Astrocyte of the cerebellum (primary cell): ENCODE measurements at regions not wholly inside any gene's neighbourhood (a gene's known extent, or its start where the extent isn't known, plus 50 kb on each side); places are given as distances from the start of the nearest gene placed in this dataset.

Experiments used
- DNase-seq: peaks from one replicate; pipeline ENCODE4 v3.0.0-alpha.2; 2011; ENCODE audit warnings: low read depth
- H3K4me3 ChIP-seq: 2 replicates; pipeline ENCODE4 v1.5.1; 2011; ENCODE audit warnings: mild to moderate bottlenecking, low read depth, low read length, moderate library complexity
- CTCF ChIP-seq: IDR thresholded peaks from 2 replicates; pipeline ENCODE4 v1.5.1; 2012; ENCODE audit warnings: low read length, low read depth, moderate library complexity, mild to moderate bottlenecking; ENCODE audit errors: missing control alignments
- in situ Hi-C: cut with HindIII; loops from 2 replicates; pipeline ENCODE4 v1.10.0; 2017; ENCODE audit warnings: low sequenced_read_pairs

GRCh38 chr12:77151030-77151429 is 85.7 kb upstream of the E2F7 start:
- TF ChIP-seq CTCF: no peak
- no peak for DNase-seq
- in situ Hi-C loops: loop anchor here (25.0 kb wide), 1 partner anchor 536 kb away; no protein-coding TSS in a partner anchor
- no peak overlapping the region for H3K4me3 ChIP-seq

- TF ChIP-seq CTCF: no peak
- in situ Hi-C loops: no loop called here
- peak; percentile 53 for DNase-seq
- no peak overlapping the region for H3K4me3 ChIP-seq
Measured at GRCh38 chr12:77133566-77133965, 68.2 kb upstream of the E2F7 start.

GRCh38 chr12:77131977-77132490 is 66.7 kb upstream of the E2F7 start:
- H3K4me3 ChIP-seq: no peak overlapping the region
- TF ChIP-seq CTCF: no peak
- in situ Hi-C loops: no loop called here
- DNase-seq: no peak

GRCh38 chr12:77130193-77130592 is 64.8 kb upstream of the E2F7 start:
- TF ChIP-seq CTCF: no peak
- DNase-seq: no peak
- in situ Hi-C loops: no loop called here

GRCh38 chr12:77124767-77125166 is 59.4 kb upstream of the E2F7 start:
- no peak for TF ChIP-seq CTCF
- H3K4me3 ChIP-seq: no peak overlapping the region
- peak; percentile 15 for DNase-seq
- in situ Hi-C loops: no loop called here

More at GRCh38 chr12:77130193-77130592, 64.8 kb upstream of the E2F7 start:
- no peak overlapping the region for H3K4me3 ChIP-seq

- no peak overlapping the region for H3K4me3 ChIP-seq
- no peak for DNase-seq
- TF ChIP-seq CTCF: no peak
- in situ Hi-C loops: no loop called here
Measured at GRCh38 chr12:77122661-77123060, 57.3 kb upstream of the E2F7 start.
